Right ventricle myocardium inferior (tissue), 1 donor: ENCODE measurements at regions not wholly inside any gene's neighbourhood (a gene's known extent, or its start where the extent isn't known, plus 50 kb on each side); places are given as distances from the start of the nearest gene placed in this dataset.
"Not testable (repeated sequence)": the region's sequence is repeated elsewhere in the genome, so short reads cannot be mapped to it uniquely, and the experiment has no call there.

ENCODE experiments used
- ATAC-seq: fragments of 200-7000 bp; cut with Tn5 transposase; one replicate; pipeline ENCODE4 v1.9.1; 2020; ENCODE audit warnings: mild to moderate bottlenecking, moderate library complexity
- DNase-seq: peaks from one replicate; pipeline ENCODE4 v3.0.0; 2021; ENCODE audit errors: missing footprints
- intact Hi-C: fragments of 100-400 bp; cut with DNase I; formaldehyde crosslinking; loops from one replicate; pipeline ENCODE4 v1.11.0; 2022
- donor health status: DM: no; HTN: yes; CAD: no; lungs with severe emphysema.

DNA sequence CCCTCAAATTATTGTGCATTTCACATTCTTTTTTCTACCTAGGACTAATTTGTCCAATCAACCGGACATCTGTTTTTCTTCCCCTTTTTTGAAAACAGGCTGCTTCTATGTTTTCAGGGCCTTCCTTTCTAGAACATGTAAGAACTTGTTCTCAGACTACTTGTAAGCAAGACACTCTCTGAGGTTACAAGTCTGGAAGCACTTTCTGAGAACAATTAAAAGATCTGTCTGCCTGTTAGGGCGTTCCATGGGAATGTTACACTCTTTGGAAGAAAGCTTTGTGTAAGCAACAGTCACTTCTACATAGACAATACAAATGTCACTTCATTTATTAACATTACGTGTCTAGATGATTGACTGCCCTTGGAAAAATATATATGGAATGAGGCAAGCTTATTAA, 50.9 kb upstream of the HSPB3 start:
- DNase-seq (no peak), ATAC-seq (no peak)
- intact Hi-C loops = no loop called here

DNA sequence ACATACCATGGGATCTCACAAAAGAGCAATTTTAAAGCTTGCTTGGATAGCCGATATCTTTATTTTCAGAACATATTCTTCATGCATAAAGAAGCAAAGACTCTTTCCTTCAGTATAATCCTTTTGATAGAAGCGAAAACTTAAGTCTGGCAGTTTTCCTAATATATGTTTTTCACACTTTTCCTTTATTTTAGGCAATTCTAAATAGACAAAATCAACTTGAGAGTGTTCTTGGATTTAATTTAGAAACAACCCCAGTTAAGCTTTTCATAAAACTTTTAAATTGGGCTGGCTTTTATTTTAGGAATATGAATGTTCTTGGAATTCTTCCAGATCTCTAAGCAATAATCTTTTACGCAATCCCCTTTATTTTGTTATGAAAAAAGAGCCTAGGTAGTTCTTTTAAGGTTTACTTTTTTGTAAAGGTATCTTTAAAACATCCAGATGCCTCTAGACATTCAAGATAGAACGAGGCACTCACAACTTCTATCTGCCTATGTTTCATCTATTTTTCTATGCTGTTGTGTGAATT, 51.5 kb upstream of the HSPB3 start:
- intact Hi-C loops = no loop called here
- ATAC-seq (no peak), DNase-seq (no peak)

DNA sequence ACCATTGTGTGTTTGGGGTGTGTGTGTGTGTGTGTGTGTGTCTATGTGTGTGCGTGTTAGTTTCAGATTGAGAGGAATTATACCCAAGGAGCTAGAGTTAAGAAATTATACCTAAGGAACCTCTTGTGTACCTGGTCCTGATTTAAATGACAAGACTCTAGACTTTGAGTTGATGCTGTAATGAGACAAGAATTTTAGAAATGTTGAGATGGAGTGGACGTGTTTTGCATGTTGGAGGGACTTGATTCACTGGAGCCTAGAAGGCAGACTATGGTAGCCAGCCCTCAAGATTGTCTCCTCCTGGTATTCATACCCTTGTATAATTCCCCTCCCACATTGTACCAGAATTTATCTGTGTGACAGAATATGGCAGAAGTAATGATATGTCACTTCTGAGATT, 52.4 kb upstream of the HSPB3 start:
- intact Hi-C loops = no loop called here
- ATAC-seq = no peak

DNA sequence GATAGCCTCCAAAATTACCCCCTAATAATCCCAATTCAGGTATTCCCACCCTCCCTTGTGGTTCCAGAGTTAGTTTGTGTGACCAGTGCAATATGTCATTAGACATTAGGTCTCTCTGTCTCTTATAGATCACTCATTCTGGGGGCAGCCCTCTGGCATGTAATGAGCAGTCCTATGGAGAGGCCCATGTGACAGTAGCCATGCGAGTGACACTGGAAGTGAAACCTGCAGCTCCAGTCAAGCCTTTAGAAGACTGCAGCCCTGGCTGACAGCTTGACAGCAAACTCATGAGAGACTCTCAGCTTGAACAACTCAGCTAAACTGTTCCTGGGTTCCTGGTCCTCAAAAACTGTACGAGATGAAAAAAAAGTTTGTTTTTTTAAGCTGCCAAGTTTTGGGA, 54.0 kb upstream of the HSPB3 start:
- no peak for ATAC-seq
- no peak for DNase-seq
- intact Hi-C loops = no loop called here

More for the DNA sequence above, 52.4 kb upstream of the HSPB3 start:
- no peak for DNase-seq

DNA sequence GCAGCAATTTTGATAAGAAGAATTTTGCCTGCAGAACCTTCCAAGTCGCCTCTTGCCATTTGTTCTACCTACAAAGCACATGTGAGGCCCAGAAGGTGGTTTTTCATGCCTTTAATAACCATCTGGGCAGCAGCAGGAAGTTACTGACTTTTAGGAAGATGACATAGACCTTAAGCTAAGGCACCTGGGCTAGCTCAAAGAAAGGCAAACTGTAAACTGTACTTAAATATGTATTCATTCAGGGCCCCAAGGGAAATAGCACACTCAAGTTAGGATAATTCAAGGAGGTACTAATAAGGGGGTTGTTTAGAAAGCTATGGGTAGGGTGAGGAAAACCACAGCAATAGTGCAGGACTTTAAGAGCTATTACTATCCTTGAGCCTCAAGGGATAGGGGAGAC, 57.3 kb upstream of the HSPB3 start:
- ATAC-seq (no peak), DNase-seq (no peak)
- intact Hi-C loops = no loop called here

DNA sequence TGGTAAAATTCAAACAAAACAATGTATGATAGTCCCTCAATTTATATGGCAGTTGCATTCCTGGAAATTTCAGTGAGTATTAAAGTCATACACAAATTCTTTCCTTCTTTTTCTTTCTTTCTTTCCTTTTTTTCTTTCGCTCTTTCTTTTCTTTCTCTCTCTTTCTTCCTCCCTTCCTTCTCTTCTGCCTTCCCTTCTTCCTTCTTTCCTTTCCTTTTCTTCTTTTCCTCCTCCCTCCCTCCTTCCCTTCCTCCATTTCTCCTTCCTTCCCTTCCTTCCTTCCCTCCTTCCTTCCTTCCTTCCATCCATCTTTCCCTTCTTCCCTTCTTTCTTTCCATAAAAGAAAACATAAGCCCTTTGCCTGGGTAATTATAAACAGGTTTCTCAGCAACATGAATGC, 58.1 kb upstream of the HSPB3 start:
- ATAC-seq = no peak
- DNase-seq = no peak
- intact Hi-C loops = no loop called here

DNA sequence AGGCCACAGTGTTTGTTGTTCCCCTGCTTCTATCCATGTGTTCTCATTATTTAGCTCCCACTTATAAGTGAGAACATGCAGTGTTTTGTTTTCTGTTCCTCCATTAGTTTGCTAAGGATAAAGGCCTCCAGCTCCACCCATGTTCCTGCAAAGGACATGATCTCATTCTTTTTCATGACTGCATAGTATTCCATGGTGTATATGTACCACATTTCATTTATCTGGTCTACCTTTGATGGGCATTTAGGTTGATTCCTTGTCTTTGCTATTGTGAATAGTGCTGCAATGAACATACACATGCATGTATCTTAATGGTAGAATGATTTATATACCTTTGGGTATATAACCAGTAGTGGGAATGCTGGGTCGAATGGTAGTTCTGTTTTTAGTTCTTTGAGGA, 62.5 kb upstream of the HSPB3 start:
- intact Hi-C loops, DNase-seq, ATAC-seq: not testable (repeated sequence)

DNA sequence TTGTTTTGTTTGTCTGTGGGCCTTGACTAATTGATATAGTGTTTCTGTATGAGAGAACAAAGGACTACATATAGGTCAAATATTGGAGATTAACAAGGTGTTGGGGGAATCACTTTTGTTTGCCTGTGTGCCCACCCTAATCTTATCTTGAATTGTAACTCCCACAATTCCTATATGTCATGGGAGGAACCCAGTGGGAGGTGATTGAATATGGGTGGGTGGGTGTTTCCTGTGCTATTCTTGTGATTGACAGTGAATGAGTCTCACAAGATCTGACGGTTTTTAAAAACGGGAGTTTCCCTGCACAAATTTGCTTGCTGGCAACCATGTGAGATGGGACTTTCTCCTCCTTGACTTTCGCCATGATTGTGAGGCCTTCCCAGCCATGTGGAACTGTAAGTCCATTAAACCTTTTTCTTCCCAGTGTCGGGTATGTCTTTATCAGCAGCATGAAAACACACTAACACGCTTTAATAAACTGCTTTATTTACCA, 64.9 kb upstream of the HSPB3 start:
- intact Hi-C loops = no loop called here
- no peak for ATAC-seq
- no peak for DNase-seq

DNA sequence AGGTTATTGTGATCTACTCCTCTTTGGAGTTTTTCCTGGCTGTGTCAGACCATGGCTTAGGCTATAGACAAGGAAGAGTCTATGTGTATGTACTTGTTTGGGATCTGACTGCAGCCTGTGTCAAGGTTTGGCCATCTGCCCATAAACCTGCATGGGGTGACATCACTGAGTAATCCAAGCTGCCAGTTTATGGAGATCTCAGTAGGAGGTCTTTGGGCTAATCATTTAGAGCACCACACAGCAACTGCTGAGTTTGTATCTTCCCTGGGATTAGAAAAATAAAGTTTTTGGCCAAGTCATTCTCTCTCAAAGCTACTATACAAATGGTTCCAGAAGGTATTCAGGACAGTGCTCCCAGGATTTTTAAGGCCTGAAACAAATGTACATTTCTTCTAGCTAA, 65.5 kb upstream of the HSPB3 start:
- no peak for ATAC-seq
- no peak for DNase-seq

DNA sequence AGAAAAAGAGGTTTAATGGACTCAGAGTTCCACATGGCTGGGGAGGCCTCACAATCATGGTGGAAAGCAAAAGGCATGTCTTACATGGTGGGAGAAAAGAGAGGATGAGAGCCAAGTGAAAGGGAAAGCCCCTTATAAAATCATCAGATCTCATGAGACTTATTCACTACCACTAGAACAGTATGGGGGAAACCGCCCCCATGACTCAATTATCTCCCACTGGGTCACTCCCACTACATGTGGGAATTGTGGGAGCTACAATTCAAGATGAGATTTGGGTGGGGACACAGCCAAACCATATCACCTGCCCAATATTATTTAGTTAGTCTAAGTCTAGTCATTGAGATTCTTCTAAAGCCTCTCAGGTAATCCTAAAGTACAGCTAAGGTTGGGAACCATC, 66.1 kb upstream of the HSPB3 start:
- ATAC-seq, DNase-seq, intact Hi-C loops: not testable (repeated sequence)

More for the DNA sequence above, 65.5 kb upstream of the HSPB3 start:
- intact Hi-C loops = no loop called here

DNA sequence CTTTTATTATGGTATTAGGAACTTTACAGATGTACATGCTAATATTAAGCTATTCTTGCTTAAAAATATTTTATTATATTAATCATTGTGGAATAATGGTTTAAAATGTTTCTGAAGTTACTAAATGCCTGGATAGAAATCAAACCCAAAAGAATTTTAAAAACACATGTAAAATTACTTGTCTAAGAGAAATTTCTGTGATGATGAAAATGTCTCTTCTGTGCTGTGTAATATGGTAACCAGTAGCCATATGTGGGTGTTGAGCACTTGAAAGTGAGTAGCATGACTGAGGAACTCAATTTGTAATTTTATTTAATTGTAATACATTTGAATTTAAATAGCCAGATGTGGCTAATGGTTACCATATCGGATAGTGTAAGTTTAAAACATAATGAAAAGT, 66.7 kb upstream of the HSPB3 start:
- ATAC-seq (no peak), DNase-seq (no peak)
- intact Hi-C loops = no loop called here

DNA sequence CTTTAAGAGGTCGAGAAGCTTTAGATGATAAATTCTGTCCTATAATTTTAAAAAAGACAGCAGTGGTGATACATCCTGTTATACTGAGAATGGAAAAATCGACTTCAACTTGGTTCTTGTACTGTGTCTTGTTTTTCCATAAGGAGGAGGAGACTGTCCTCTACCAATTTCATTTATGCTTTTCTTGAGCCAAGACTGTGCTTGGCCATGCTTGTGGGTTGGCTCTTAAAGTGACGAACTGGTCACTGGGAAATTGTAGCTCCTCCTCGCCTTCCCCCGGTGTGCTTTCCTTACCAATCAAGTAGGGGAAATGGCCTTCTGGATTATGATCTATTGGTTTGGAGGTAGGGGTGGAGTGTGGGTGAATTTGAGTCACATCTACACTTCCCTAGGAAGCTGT, 67.1 kb upstream of the HSPB3 start:
- intact Hi-C loops = no loop called here

DNA sequence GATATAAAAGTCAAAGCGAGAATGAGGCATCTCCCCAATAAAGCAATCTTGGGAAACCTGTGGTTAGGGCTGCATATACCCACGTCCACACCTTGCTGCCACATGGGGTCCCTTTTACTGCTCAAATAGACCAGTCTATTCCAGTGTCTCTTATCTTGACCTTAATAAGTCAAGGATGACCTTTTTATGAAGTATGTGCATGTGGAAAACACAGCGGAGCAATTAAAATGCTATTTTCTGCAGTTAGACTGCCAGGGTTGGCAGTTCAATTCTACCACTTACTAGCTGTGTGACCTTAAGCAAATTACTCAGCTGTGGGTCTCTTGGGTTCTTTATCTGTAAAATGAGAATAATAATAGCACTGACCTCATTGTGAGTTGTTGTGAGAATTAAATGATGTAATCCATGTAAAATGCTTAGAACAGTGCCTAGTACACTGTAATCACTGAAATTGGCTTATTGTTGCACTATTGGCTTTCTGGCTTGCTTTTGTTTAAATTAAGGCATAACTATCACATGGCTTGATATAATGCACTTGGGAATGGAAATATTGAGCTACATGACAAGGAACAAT, 67.8 kb upstream of the HSPB3 start:
- ATAC-seq = peak; percentile 90
- intact Hi-C loops = no loop called here
- no peak for DNase-seq

More for the DNA sequence above, 67.1 kb upstream of the HSPB3 start:
- DNase-seq = no peak
- peak; percentile 37 for ATAC-seq

DNA sequence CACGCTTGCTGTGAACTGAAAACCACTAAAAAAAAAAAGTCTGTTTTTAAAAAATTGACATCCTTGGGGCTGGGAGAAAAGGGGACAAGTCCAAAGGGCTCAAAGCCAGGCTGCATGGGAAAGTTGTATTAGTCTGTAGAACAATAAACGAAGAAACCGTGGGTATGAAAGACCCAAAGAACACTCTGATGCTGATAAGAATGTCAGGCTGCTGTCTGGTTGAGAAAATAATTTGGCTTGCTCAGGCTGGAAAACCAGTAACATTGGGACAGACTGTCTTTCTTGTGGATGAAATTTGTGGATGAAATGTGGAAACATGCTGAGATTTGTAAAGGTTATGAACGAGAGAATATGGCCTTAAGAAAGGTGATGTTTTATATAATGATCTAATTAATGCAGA, 68.5 kb upstream of the HSPB3 start:
- intact Hi-C loops = no loop called here
- DNase-seq (no peak), ATAC-seq (peak; percentile 30)

DNA sequence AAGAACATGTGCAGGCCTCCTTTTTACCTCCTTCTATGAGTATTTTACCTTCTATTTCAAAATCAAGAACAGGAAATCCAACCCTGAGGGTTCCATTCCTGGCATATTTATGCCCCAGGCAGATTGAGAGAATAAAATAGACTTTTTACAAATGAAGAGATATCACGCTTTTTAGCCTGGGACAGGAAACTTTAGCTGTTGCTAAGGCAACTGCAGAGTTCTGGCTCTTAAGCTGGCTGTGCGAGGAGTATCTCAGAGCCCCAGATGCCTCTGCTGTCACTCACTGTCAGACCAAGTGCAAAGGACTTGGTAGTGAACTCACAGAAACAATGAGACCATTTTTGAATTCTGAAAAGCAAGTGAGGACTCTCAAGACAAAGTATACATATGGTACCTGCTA, 69.5 kb upstream of the HSPB3 start:
- DNase-seq = no peak
- no peak for ATAC-seq
- intact Hi-C loops = no loop called here

DNA sequence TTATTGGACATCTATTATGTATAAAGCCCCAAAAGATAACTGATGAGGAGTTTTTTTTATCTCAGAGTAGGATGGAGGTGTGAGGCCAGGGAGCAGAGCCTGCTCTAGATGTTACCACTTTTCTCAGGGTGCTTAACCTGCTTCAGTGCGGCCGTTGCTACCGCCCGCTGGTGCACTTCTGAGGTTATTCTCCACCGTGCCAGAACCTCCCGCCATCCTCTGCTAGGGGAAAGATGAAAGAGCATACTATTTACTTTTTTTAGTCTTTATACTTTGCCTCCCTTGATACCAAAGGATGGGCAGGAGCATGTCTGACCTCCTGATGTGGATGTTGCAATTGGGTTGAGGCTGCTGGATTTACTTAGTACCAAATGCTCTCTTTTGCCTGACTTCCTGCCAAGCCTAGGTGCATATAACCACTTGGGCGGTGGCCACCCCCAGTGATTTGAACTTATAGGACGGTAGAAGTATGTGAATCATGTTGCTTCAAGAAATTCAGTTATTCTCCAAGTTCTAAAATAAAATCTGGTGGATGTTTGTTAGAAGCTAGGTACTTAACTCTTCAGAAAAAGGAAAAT, 71.1 kb upstream of the HSPB3 start:
- intact Hi-C loops = no loop called here
- no peak for DNase-seq
- ATAC-seq = no peak

DNA sequence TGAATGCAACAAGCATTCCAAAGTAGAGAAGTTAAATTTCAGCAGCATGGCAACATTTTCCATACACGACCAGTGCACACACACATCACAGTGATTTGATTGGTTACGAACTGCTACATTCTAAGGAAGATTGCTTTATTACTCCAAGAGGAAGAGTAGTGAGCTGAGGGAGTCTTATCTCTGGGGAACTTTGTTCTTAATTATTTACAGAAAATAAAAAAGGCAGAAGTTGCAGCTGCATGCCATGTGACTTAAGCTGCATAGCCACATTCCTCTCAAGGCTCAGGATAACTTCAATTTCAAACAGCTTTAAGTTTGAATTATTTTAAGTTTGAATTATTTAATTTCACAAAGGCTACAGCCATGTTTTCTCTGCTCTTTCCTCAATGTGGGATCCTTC, 71.6 kb upstream of the HSPB3 start:
- DNase-seq (no peak), ATAC-seq (no peak)
- intact Hi-C loops = no loop called here

DNA sequence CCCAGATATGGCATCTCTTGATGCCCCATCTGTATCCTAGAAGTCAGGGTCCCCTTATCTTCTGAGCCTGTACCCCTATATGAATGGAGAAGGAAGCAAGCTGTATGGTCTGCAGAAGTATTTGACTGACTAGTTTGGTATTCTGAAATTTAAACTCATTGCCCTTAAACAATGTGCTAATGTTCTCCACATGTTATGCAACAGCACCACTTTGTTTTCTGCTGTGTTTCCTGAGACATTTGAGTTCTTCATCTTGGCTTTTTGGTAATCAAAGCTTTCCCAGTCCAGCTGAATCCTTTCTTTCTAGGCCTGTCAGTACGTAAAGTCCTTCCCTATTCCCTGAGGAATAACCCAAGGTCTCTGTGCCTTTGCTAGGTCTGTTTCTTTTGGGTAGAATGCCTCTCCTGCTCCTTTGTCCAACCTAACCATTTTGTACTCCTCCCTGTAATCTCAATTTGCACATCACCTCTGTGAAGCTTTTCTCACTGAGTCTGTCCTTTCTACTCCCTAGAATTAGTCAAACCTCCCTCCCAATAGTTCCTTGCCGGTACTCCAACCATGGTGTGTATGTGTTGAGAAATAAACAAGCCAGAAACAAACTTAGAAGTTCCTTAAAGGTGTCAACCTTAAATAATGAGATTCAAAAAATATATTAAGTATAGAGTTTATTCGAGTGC, 72.1 kb upstream of the HSPB3 start:
- DNase-seq (no peak), ATAC-seq (peak; percentile 40)
- intact Hi-C loops = no loop called here

DNA sequence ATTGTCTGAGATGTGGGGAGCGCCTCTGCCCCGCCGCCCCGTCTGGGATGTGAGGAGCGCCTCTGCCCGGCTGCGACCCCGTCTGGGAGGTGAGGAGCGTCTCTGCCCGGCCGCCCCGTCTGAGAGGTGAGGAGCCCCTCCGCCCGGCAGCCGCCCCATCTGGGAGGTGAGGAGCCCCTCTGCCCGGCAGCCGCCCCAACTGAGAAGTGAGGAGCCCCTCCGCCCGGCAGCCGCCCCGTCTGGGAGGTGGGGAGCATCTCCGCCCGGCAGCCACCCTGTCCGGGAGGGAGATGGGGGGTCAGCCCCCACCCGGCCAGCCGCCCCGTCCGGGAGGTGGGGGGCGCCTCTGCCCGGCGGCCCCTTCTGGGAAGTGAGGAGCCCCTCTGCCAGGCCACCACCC, 70.9 kb upstream of the ARL15 start:
- intact Hi-C loops, ATAC-seq, DNase-seq: not testable (repeated sequence)

DNA sequence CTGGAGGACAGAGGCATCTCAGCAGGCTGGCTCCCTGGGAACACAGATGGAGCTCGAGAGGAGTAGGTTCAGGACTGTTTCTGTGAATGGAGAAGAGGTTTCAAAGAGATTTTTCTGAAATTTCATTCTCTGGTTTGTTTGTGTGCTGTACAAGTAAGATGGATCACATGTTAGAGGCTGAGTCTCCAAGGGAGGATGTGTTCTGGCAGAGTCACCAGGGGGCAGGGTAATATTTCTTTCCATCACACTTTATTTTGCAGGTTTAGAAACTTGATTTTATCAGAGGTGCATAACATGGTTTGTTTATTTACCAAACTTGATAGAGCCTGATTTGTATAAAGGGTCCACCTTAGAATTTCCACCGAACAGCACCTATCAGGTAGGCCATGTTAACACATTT, 69.2 kb upstream of the ARL15 start:
- intact Hi-C loops = no loop called here
- ATAC-seq (no peak), DNase-seq (no peak)
